Suprapubic skin (tissue), 4 donors: ENCODE measurements at regions not wholly inside any gene's neighbourhood (a gene's known extent, or its start where the extent isn't known, plus 50 kb on each side); places are given as distances from the start of the nearest gene placed in this dataset.

Experiments
- DNase-seq, 2 donors: peaks; one replicate each; pipeline ENCODE4 v3.0.0-alpha.2; 2019; ENCODE audit warnings: low spot score in 2 of 2
- H3K27ac ChIP-seq: fragments of 200-600 bp; sonication (generic); one replicate; pipeline ENCODE4 v1.5.1; 2019
- H3K27me3 ChIP-seq: fragments of 200-600 bp; sonication (generic); one replicate; pipeline ENCODE4 v1.5.1; 2019
- H3K36me3 ChIP-seq: fragments of 200-600 bp; sonication (generic); one replicate; pipeline ENCODE4 v1.5.1; 2019
- H3K4me1 ChIP-seq: fragments of 200-600 bp; sonication (generic); one replicate; pipeline ENCODE4 v1.5.1; 2019
- H3K4me3 ChIP-seq: fragments of 200-600 bp; sonication (generic); one replicate; pipeline ENCODE4 v1.5.1; 2019; ENCODE audit warnings: mild to moderate bottlenecking
- H3K9me3 ChIP-seq: fragments of 200-600 bp; sonication (generic); one replicate; pipeline ENCODE4 v1.5.1; 2019
- CTCF ChIP-seq, 2 donors: fragments of 200-600 bp in 1 of 2; fragments of 450-650 bp in 1 of 2; sonication (generic) in 1 of 2; IDR thresholded peaks; one replicate each; pipeline ENCODE4 v1.5.1; 2016 to 2019; ENCODE audit warnings: antibody characterized with exemption in 2 of 2, mild to moderate bottlenecking in 1 of 2, moderate library complexity in 1 of 2
- EP300 ChIP-seq: sonication (generic); formaldehyde crosslinking; IDR thresholded peaks from one replicate; pipeline ENCODE4 v1.6.1; 2017; ENCODE audit warnings: antibody characterized with exemption
- POLR2A ChIP-seq, 2 donors: fragments of 450-650 bp; IDR thresholded peaks; one replicate each; pipeline ENCODE4 v1.6.1; 2017; ENCODE audit warnings: antibody characterized with exemption in 2 of 2, mild to moderate bottlenecking in 2 of 2, moderate library complexity in 2 of 2
- POLR2AphosphoS5 ChIP-seq, 3 donors: sonication (generic); formaldehyde crosslinking; IDR thresholded peaks; one replicate each; pipeline ENCODE4 v1.6.1; 2017; ENCODE audit warnings: antibody characterized with exemption in 3 of 3
- WGBS: methylation state at CpG from one replicate; pipeline ENCODE4 v1.1.5; 2018; 5-methylcytosine and 5-hydroxymethylcytosine counted together

- TF ChIP-seq POLR2AphosphoS5 (IDR thresholded peaks at IDR 0.05) (no peak), POLR2A (IDR thresholded peaks at IDR 0.05) (no peak), CTCF (IDR thresholded peaks at IDR 0.05) (no peak), EP300 (no peak)
Observed at GRCh38 chr5:164498438-164498837, 993.0 kb downstream of the MAT2B start.

GRCh38 chr5:164500856-164501255 is 995.4 kb downstream of the MAT2B start:
- no peaks in the 10 kb centered on the region for H3K9me3 ChIP-seq
- no peak overlapping the region for H3K4me3 ChIP-seq
- no peak for DNase-seq
- no peaks in the 10 kb centered on the region for H3K27me3 ChIP-seq
- no peak overlapping the region for H3K27ac ChIP-seq
- no peak for TF ChIP-seq CTCF (IDR thresholded peaks at IDR 0.05)
- H3K4me1 ChIP-seq: no peaks in the 10 kb centered on the region
- H3K36me3 ChIP-seq: no peaks in the 10 kb centered on the region
- 81% methylated on average over 5 of the region's 5 CpGs for WGBS

More at GRCh38 chr5:164498438-164498837, 993.0 kb downstream of the MAT2B start:
- Histone ChIP-seq H3K27ac (no peak overlapping the region), H3K9me3 (no peaks in the 10 kb centered on the region), H3K4me1 (no peaks in the 10 kb centered on the region), H3K27me3 (no peaks in the 10 kb centered on the region), H3K36me3 (no peaks in the 10 kb centered on the region), H3K4me3 (no peak overlapping the region)
- DNase-seq: no peak

- TF ChIP-seq POLR2A (IDR thresholded peaks at IDR 0.05): no peak
- no peaks in the 10 kb centered on the region for H3K9me3 ChIP-seq
- no peaks in the 10 kb centered on the region for H3K27me3 ChIP-seq
- no peaks in the 10 kb centered on the region for H3K4me1 ChIP-seq
- H3K36me3 ChIP-seq: no peaks in the 10 kb centered on the region
- DNase-seq: no peak
- H3K27ac ChIP-seq: no peak overlapping the region
- WGBS: 74% methylated on average over 3 of the region's 3 CpGs
- no peak overlapping the region for H3K4me3 ChIP-seq
Observed at GRCh38 chr5:164501344-164501743, 995.9 kb downstream of the MAT2B start.

GRCh38 chr5:164504141-164504772 is 998.8 kb downstream of the MAT2B start:
- Histone ChIP-seq H3K4me1 (no peaks in the 10 kb centered on the region), H3K36me3 (no peaks in the 10 kb centered on the region), H3K27me3 (no peaks in the 10 kb centered on the region), H3K27ac (no peak overlapping the region), H3K4me3 (no peak overlapping the region), H3K9me3 (no peaks in the 10 kb centered on the region)
- 26% methylated on average over 7 of the region's 7 CpGs for WGBS
- TF ChIP-seq CTCF (IDR thresholded peaks at IDR 0.05) (peak; percentile 31 to 53), EP300 (no peak), POLR2A (IDR thresholded peaks at IDR 0.05) (no peak), POLR2AphosphoS5 (IDR thresholded peaks at IDR 0.05) (no peak)
- no peak for DNase-seq

- DNase-seq: no peak
- Histone ChIP-seq H3K9me3 (no peaks in the 10 kb centered on the region), H3K27me3 (no peaks in the 10 kb centered on the region), H3K36me3 (no peaks in the 10 kb centered on the region), H3K4me1 (no peaks in the 10 kb centered on the region), H3K4me3 (no peak overlapping the region), H3K27ac (no peak overlapping the region)
- 75% methylated on average over 4 of the region's 4 CpGs for WGBS
- TF ChIP-seq POLR2AphosphoS5 (IDR thresholded peaks at IDR 0.05) (no peak), POLR2A (IDR thresholded peaks at IDR 0.05) (no peak), CTCF (IDR thresholded peaks at IDR 0.05) (no peak)
Observed at GRCh38 chr5:164505791-164506190, 1000.4 kb downstream of the MAT2B start.

GRCh38 chr5:164518067-164518740 is 1012.8 kb downstream of the MAT2B start:
- Histone ChIP-seq H3K4me3 (no peak overlapping the region), H3K9me3 (no peaks in the 10 kb centered on the region), H3K36me3 (no peaks in the 10 kb centered on the region), H3K4me1 (no peaks in the 10 kb centered on the region), H3K27ac (no peak overlapping the region), H3K27me3 (no peaks in the 10 kb centered on the region)
- DNase-seq: no peak
- 19% methylated on average over 1 of the region's 1 CpG for WGBS
- no peak for TF ChIP-seq CTCF (IDR thresholded peaks at IDR 0.05)
- no peak for TF ChIP-seq EP300
- TF ChIP-seq POLR2AphosphoS5 (IDR thresholded peaks at IDR 0.05): no peak
- TF ChIP-seq POLR2A (IDR thresholded peaks at IDR 0.05): no peak
